Liver (tissue), 3 donors: ENCODE measurements at regions not wholly inside any gene's neighbourhood (a gene's known extent, or its start where the extent isn't known, plus 50 kb on each side); places are given as distances from the start of the nearest gene placed in this dataset.

Source experiments
- RAD21 ChIP-seq, 2 donors: IDR thresholded peaks; 2 replicates each; pipeline ENCODE4 v1.6.1; 2016; ENCODE audit warnings: antibody characterized with exemption in 2 of 2, mild to moderate bottlenecking in 2 of 2
- TAF1 ChIP-seq: conservative IDR thresholded peaks from 2 replicates; pipeline ENCODE4 v1.6.1; 2016; ENCODE audit warnings: antibody characterized with exemption, mild to moderate bottlenecking
- YY1 ChIP-seq: IDR thresholded peaks from 2 replicates; pipeline ENCODE4 v1.6.1; 2016; ENCODE audit warnings: antibody characterized with exemption, mild to moderate bottlenecking
- TF ChIP-seq, protein P1 (sequence below): fragments of 150-350 bp; IDR thresholded peaks from 2 replicates; pipeline ENCODE4 v1.5.1; 2017; ENCODE audit warnings: improper control_type of control experiment, low read depth, low read length; ENCODE audit not compliant: missing input control
- TF ChIP-seq, protein P2 (sequence below): IDR thresholded peaks from 2 replicates; pipeline ENCODE4 v1.6.1; 2016; ENCODE audit warnings: antibody characterized with exemption
- donor health status: healthy.
- donor health status: healthy.

DNA sequence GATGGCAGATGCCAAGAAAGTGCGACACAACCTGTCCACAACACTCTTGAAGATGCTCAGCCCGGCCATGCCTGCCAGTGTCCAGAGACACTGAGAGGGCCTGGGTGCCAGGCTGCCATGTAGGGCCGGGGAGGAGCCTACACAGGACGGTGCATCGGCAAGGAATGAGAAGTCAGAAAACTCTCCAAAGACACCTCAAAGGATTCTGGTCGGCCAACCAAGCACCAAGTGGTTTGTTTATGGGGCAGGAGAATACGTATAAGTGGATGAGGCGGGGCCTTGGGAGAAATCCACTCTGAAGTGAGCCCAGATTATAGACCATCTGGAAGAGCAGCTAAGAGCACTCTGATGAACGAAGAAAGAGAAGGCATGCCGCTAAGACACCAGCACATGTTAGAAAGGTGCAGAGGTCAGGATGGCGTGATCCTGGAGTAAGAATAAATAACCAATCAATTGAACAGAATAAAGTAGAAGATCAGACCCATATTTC is 120.7 kb upstream of the FOXQ1 start:
- TF ChIP-seq, protein P1, sequence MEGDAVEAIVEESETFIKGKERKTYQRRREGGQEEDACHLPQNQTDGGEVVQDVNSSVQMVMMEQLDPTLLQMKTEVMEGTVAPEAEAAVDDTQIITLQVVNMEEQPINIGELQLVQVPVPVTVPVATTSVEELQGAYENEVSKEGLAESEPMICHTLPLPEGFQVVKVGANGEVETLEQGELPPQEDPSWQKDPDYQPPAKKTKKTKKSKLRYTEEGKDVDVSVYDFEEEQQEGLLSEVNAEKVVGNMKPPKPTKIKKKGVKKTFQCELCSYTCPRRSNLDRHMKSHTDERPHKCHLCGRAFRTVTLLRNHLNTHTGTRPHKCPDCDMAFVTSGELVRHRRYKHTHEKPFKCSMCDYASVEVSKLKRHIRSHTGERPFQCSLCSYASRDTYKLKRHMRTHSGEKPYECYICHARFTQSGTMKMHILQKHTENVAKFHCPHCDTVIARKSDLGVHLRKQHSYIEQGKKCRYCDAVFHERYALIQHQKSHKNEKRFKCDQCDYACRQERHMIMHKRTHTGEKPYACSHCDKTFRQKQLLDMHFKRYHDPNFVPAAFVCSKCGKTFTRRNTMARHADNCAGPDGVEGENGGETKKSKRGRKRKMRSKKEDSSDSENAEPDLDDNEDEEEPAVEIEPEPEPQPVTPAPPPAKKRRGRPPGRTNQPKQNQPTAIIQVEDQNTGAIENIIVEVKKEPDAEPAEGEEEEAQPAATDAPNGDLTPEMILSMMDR = no peak
- TF ChIP-seq, protein P2, sequence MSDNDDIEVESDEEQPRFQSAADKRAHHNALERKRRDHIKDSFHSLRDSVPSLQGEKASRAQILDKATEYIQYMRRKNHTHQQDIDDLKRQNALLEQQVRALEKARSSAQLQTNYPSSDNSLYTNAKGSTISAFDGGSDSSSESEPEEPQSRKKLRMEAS = no peak
- TF ChIP-seq YY1 = no peak
- TF ChIP-seq RAD21 (IDR thresholded peaks at IDR 0.05) = no peak
- TF ChIP-seq TAF1 = no peak
